Ovary (tissue), 3 donors: ENCODE measurements at regions not wholly inside any gene's neighbourhood (a gene's known extent, or its start where the extent isn't known, plus 50 kb on each side); places are given as distances from the start of the nearest gene placed in this dataset.
"Not testable (repeated sequence)": the region's sequence is repeated elsewhere in the genome, so short reads cannot be mapped to it uniquely, and the experiment has no call there.

ENCODE experiments used
- CTCF ChIP-seq, 3 donors: fragments of 450-650 bp in 2 of 3; fragments of 200-600 bp in 1 of 3; IDR thresholded peaks; one replicate each; pipeline versions ENCODE4 v1.5.1 to v1.8.0; 2016 to 2022; ENCODE audit warnings: antibody characterized with exemption in 3 of 3, mild to moderate bottlenecking in 1 of 3
- POLR2A ChIP-seq: fragments of 450-650 bp; IDR thresholded peaks from one replicate; pipeline ENCODE4 v1.6.1; 2017; ENCODE audit warnings: antibody characterized with exemption, mild to moderate bottlenecking, moderate library complexity
- donor health status: DM: no; HTN: no; CAD: no.

- not testable (repeated sequence) for TF ChIP-seq POLR2A; CTCF (IDR thresholded peaks at IDR 0.05)
Measured at GRCh38 chr2:67166511-67166910, 230.6 kb upstream of the ETAA1 start.
